SK-N-SH (cell line): ENCODE measurements at regions not wholly inside any gene's neighbourhood (a gene's known extent, or its start where the extent isn't known, plus 50 kb on each side); places are given as distances from the start of the nearest gene placed in this dataset.

Experiments used
- CTCF ChIA-PET: fragments of 300-600, 350-600 bp; formaldehyde crosslinking; extraction: SDS; loops from one replicate; lab custom pipeline; 2021; lab: Yijun Ruan, JAX
- POLR2A ChIA-PET: fragments of 350-600 bp; sonication (Branson Sonifier 250); formaldehyde crosslinking; extraction: SDS; loops from one replicate; lab custom pipeline; 2020; ENCODE audit warnings: antibody characterized with exemption, inconsistent platforms; lab: Yijun Ruan, JAX
- DNase-seq: peaks from one replicate; pipeline ENCODE4 v3.0.0; 2012
- H2AFZ ChIP-seq: fragments of 200-600 bp; sonication (generic); 2 replicates; pipeline ENCODE4 v1.8.1; 2016; ENCODE audit warnings: antibody characterized with exemption, mild to moderate bottlenecking, low read depth
- H3F3A ChIP-seq: fragments of 200-600 bp; sonication (generic); replicated peaks from 2 replicates; pipeline ENCODE3; 2016; ENCODE audit warnings: antibody characterized with exemption, mild to moderate bottlenecking; ENCODE audit not compliant: insufficient read depth
- H3K27ac ChIP-seq, 2 experiments: fragments of 200-500 bp in 1 of 2; fragments of 200-600 bp in 1 of 2; sonication (Bioruptor generic) in 1 of 2; sonication (generic), shearing (Covaris generic) in 1 of 2; 2 replicates each; pipeline versions ENCODE4 v1.5.1 to v1.6.1; 2014 to 2016; ENCODE audit warnings: low read depth in 2 of 2, inconsistent platforms in 1 of 2, low read length in 1 of 2, mild to moderate bottlenecking in 1 of 2, mixed read lengths in 1 of 2
- H3K27me3 ChIP-seq: fragments of 200-600 bp; sonication (generic), shearing (Covaris generic); 2 replicates; pipeline ENCODE4 v1.6.1; 2016; ENCODE audit warnings: mixed run types; ENCODE audit not compliant: insufficient read depth
- H3K36me3 ChIP-seq, 2 experiments: fragments of 200-500 bp in 1 of 2; fragments of 200-600 bp in 1 of 2; sonication (Bioruptor generic) in 1 of 2; sonication (generic) in 1 of 2; replicated peaks in 1 of 2; 2 replicates each; pipeline versions ENCODE3 to v1.5.1; 2014 to 2016; ENCODE audit warnings: low read length in 1 of 2, mild to moderate bottlenecking in 1 of 2; ENCODE audit not compliant: insufficient read depth in 2 of 2, control insufficient read depth in 1 of 2
- H3K4me1 ChIP-seq, 2 experiments: fragments of 200-500 bp in 1 of 2; fragments of 200-600 bp in 1 of 2; sonication (Bioruptor generic) in 1 of 2; sonication (generic), shearing (Covaris generic) in 1 of 2; 2 replicates each; pipeline versions ENCODE4 v1.5.1 to v1.6.1; 2014 to 2016; ENCODE audit warnings: low read depth in 1 of 2, low read length in 1 of 2, mixed run types in 1 of 2; ENCODE audit not compliant: insufficient read depth in 2 of 2, control insufficient read depth in 1 of 2
- H3K4me2 ChIP-seq: fragments of 200-600 bp; sonication (generic), shearing (Covaris generic); 2 replicates; pipeline ENCODE4 v1.6.1; 2017; ENCODE audit warnings: mixed run types
- H3K4me3 ChIP-seq, 2 experiments: fragments of 200-500 bp in 1 of 2; fragments of 200-600 bp in 1 of 2; sonication (Bioruptor generic) in 1 of 2; sonication (generic), shearing (Covaris generic) in 1 of 2; 2 replicates each; pipeline versions ENCODE4 v1.5.1 to v1.8.1; 2014 to 2016; ENCODE audit warnings: low read depth in 2 of 2, inconsistent platforms in 1 of 2, low read length in 1 of 2, mild to moderate bottlenecking in 1 of 2, mixed read lengths in 1 of 2, moderate library complexity in 1 of 2
- H3K79me2 ChIP-seq: fragments of 200-600 bp; sonication (generic); 2 replicates; pipeline ENCODE4 v1.8.1; 2017; ENCODE audit warnings: mild to moderate bottlenecking; ENCODE audit not compliant: insufficient read depth
- H3K9ac ChIP-seq: fragments of 200-600 bp; sonication (generic); 2 replicates; pipeline ENCODE4 v1.6.1; 2017; ENCODE audit warnings: mixed run types
- H3K9me2 ChIP-seq: fragments of 200-600 bp; sonication (generic); 2 replicates; pipeline ENCODE4 v1.6.1; 2017; ENCODE audit warnings: mixed run types
- H3K9me3 ChIP-seq: fragments of 200-600 bp; sonication (generic); 2 replicates; pipeline ENCODE4 v1.6.1; 2017; ENCODE audit warnings: mixed run types, mild to moderate bottlenecking, moderate library complexity
- H4K20me1 ChIP-seq: fragments of 200-600 bp; sonication (generic); 2 replicates; pipeline ENCODE4 v1.6.1; 2017; ENCODE audit warnings: mild to moderate bottlenecking, mixed run types; ENCODE audit not compliant: insufficient read depth
- ELF1 ChIP-seq: IDR thresholded peaks from 2 replicates; pipeline ENCODE4 v1.4.0; 2012
- EP300 ChIP-seq, 2 experiments: IDR thresholded peaks; 2 replicates each; pipeline versions ENCODE4 v1.4.0 to v1.6.1; 2012; ENCODE audit warnings: borderline replicate concordance in 1 of 2, low read depth in 1 of 2, low read length in 1 of 2
- EZH2phosphoT487 ChIP-seq: fragments of 200-600 bp; sonication (generic); IDR thresholded peaks from 2 replicates; pipeline ENCODE4 v1.6.1; 2017; ENCODE audit warnings: low read depth, mixed run types, mild to moderate bottlenecking, antibody characterized with exemption, moderate library complexity, borderline replicate concordance
- FOXJ3 ChIP-seq: sonication (generic); formaldehyde crosslinking; IDR thresholded peaks from 2 replicates; pipeline ENCODE4 v1.5.1; 2020; ENCODE audit warnings: mild to moderate bottlenecking, missing genetic modification reagents
- GATA2 ChIP-seq: sonication (generic); formaldehyde crosslinking; IDR thresholded peaks from 2 replicates; pipeline ENCODE4 v1.5.0; 2020; ENCODE audit warnings: mild to moderate bottlenecking, missing genetic modification reagents
- JUND ChIP-seq: IDR thresholded peaks from 2 replicates; pipeline ENCODE4 v1.4.0; 2012
- MEF2A ChIP-seq: IDR thresholded peaks from 2 replicates; pipeline ENCODE4 v1.4.0; 2012; ENCODE audit warnings: low read depth, borderline replicate concordance
- NRF1 ChIP-seq: IDR thresholded peaks from 2 replicates; pipeline ENCODE4 v1.6.1; 2012; ENCODE audit warnings: low read depth, mild to moderate bottlenecking, low read length
- POLR2AphosphoS5 ChIP-seq: IDR thresholded peaks from 2 replicates; pipeline ENCODE4 v1.6.1; 2012; ENCODE audit warnings: low read depth, low read length
- RAD21 ChIP-seq: IDR thresholded peaks from 2 replicates; pipeline ENCODE4 v1.6.1; 2012; ENCODE audit warnings: mild to moderate bottlenecking, low read length
- RCOR1 ChIP-seq: fragments of 150-350 bp; IDR thresholded peaks from 2 replicates; pipeline ENCODE4 v1.6.1; 2017; ENCODE audit warnings: antibody characterized with exemption, low read length
- REST ChIP-seq: IDR thresholded peaks from 2 replicates; pipeline ENCODE4 v1.6.1; 2012; ENCODE audit warnings: mild to moderate bottlenecking, low read depth, low read length, moderate library complexity
- TAF1 ChIP-seq: IDR thresholded peaks from 2 replicates; pipeline ENCODE4 v1.6.1; 2012; ENCODE audit warnings: low read depth, mild to moderate bottlenecking, low read length, moderate library complexity, borderline replicate concordance
- TCF12 ChIP-seq: IDR thresholded peaks from 2 replicates; pipeline ENCODE4 v1.4.0; 2012
- TEAD4 ChIP-seq: IDR thresholded peaks from 2 replicates; pipeline ENCODE4 v1.4.0; 2012; ENCODE audit warnings: mild to moderate bottlenecking, borderline replicate concordance; ENCODE audit not compliant: insufficient read depth
- USF1 ChIP-seq: IDR thresholded peaks from 2 replicates; pipeline ENCODE4 v1.4.0; 2012; ENCODE audit warnings: low read depth, borderline replicate concordance
- YY1 ChIP-seq: IDR thresholded peaks from 2 replicates; pipeline ENCODE4 v1.4.0; 2012; ENCODE audit warnings: low read depth, mild to moderate bottlenecking
- WGBS: methylation state at CpG from one replicate; pipeline ENCODE4 v1.1.6; 2017; ENCODE audit warnings: low lambda C conversion rate; 5-methylcytosine and 5-hydroxymethylcytosine counted together
- TF ChIP-seq, protein P1 (sequence below): fragments of 150-350 bp; IDR thresholded peaks from 2 replicates; pipeline ENCODE4 v1.6.1; 2016; ENCODE audit warnings: mild to moderate bottlenecking, low read depth, low read length
- TF ChIP-seq, protein P2 (sequence below): fragments of 150-350 bp; IDR thresholded peaks from 2 replicates; pipeline ENCODE4 v1.6.1; 2017; ENCODE audit warnings: antibody characterized with exemption, low read length, low read depth, borderline replicate concordance
- TF ChIP-seq, protein P3 (sequence below): fragments of 200-600 bp; sonication (generic); IDR thresholded peaks from 2 replicates; pipeline ENCODE4 v1.6.1; 2017; ENCODE audit warnings: antibody characterized with exemption, mild to moderate bottlenecking, moderate library complexity

DNA sequence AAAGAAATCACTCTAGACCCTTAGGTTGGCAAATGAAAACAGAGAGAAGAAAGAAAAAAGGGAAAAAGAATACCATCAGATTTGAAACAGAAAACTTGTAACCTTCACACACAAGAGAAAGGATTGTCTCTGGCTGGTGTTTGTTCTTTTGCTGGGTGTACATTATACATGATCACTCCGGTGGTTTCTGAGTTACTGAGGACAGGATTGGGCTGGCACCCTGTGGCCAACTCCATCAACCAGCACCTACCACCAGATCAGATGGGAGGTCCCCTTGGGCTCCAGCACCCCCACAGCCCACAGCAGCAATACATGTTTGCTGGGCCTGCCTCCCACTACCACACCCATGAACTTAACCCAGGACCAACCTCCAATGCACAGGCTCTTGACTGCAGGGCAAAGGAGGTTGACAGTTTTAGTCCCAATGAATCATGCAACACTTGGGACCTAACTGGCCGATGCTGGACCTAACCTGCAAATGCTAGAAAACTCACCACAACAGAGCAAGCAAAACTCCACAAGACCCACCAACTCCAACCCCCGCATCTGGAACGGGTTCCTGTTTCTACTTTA is 308.3 kb downstream of the SOX9 start:
- Histone ChIP-seq H3K4me2 (no peak overlapping the region), H3K27ac (no peak overlapping the region), H3K79me2 (0 out of 2 replicates have a peak, but pooled peaks cover 10% of the 10 kb centered on the region), H3F3A (no peaks in the 10 kb centered on the region), H3K27me3 (no peaks in the 10 kb centered on the region), H3K9me2 (no peaks in the 10 kb centered on the region), H3K9ac (no peak overlapping the region), H3K9me3 (no peaks in the 10 kb centered on the region), H4K20me1 (no peaks in the 10 kb centered on the region), H2AFZ (no peak overlapping the region), H3K4me1 (peaks cover 16 to 31% of the 10 kb centered on the region in 2 experiments; a peak in 2 of 4 replicates), H3K4me3 (no peak overlapping the region), H3K36me3 (no peaks in the 10 kb centered on the region)
- TF ChIP-seq, protein P1, sequence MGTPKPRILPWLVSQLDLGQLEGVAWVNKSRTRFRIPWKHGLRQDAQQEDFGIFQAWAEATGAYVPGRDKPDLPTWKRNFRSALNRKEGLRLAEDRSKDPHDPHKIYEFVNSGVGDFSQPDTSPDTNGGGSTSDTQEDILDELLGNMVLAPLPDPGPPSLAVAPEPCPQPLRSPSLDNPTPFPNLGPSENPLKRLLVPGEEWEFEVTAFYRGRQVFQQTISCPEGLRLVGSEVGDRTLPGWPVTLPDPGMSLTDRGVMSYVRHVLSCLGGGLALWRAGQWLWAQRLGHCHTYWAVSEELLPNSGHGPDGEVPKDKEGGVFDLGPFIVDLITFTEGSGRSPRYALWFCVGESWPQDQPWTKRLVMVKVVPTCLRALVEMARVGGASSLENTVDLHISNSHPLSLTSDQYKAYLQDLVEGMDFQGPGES = no peak
- TF ChIP-seq USF1 (no peak), GATA2 (CRISPR knock-in tag) (no peak), POLR2AphosphoS5 (no peak), REST (no peak), ELF1 (no peak), TCF12 (no peak), TAF1 (no peak), NRF1 (no peak), YY1 (no peak), FOXJ3 (CRISPR knock-in tag) (no peak), TEAD4 (no peak), MEF2A (no peak), RAD21 (no peak), RCOR1 (no peak), EZH2phosphoT487 (no peak), EP300 (IDR thresholded peaks at IDR 0.05; ENCODE audit: borderline replicate concordance in 1 of 2, low read depth in 1 of 2, low read length in 1 of 2) (no peak), JUND (no peak)
- TF ChIP-seq, protein P2, sequence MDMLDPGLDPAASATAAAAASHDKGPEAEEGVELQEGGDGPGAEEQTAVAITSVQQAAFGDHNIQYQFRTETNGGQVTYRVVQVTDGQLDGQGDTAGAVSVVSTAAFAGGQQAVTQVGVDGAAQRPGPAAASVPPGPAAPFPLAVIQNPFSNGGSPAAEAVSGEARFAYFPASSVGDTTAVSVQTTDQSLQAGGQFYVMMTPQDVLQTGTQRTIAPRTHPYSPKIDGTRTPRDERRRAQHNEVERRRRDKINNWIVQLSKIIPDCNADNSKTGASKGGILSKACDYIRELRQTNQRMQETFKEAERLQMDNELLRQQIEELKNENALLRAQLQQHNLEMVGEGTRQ = no peak
- TF ChIP-seq, protein P3, sequence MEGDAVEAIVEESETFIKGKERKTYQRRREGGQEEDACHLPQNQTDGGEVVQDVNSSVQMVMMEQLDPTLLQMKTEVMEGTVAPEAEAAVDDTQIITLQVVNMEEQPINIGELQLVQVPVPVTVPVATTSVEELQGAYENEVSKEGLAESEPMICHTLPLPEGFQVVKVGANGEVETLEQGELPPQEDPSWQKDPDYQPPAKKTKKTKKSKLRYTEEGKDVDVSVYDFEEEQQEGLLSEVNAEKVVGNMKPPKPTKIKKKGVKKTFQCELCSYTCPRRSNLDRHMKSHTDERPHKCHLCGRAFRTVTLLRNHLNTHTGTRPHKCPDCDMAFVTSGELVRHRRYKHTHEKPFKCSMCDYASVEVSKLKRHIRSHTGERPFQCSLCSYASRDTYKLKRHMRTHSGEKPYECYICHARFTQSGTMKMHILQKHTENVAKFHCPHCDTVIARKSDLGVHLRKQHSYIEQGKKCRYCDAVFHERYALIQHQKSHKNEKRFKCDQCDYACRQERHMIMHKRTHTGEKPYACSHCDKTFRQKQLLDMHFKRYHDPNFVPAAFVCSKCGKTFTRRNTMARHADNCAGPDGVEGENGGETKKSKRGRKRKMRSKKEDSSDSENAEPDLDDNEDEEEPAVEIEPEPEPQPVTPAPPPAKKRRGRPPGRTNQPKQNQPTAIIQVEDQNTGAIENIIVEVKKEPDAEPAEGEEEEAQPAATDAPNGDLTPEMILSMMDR = no peak
- ChIA-PET CTCF (interaction anchor here (0.6 to 4.0 kb wide), 6 partner anchors 12 to 309 kb away, joined by 3 to 23 read pairs (median 4); partner anchors contain the start of gene SOX9), POLR2A (no interaction called here)
- 92% methylated on average over 4 of the region's 4 CpGs for WGBS
- no peak for DNase-seq
